Neural cell (in vitro differentiated cells): ENCODE measurements at regions not wholly inside any gene's neighbourhood (a gene's known extent, or its start where the extent isn't known, plus 50 kb on each side); places are given as distances from the start of the nearest gene placed in this dataset.

Experiments used
- H2AFZ ChIP-seq: fragments of 200-600, 300-800 bp; sonication (generic), shearing (Covaris generic); 2 replicates; pipeline ENCODE4 v1.6.0; 2014; ENCODE audit warnings: low read depth, mild to moderate bottlenecking, antibody characterized with exemption, low read length, moderate library complexity
- H3F3A ChIP-seq: fragments of 200-600 bp; shearing (Covaris generic); 2 replicates; pipeline ENCODE4 v1.6.1; 2016; ENCODE audit warnings: mild to moderate bottlenecking, moderate library complexity, mixed read lengths, antibody characterized with exemption, low read length; ENCODE audit not compliant: insufficient read depth, poor library complexity, severe bottlenecking
- H3K27ac ChIP-seq: fragments of 200-600, 300-800 bp; sonication (generic), shearing (Covaris generic); 2 replicates; pipeline ENCODE4 v1.5.1; 2014; ENCODE audit warnings: mild to moderate bottlenecking, low read length, moderate library complexity
- H3K27me3 ChIP-seq: fragments of 300-800, 200-600 bp; sonication (generic), shearing (Covaris generic); 2 replicates; pipeline ENCODE4 v1.6.0; 2014; ENCODE audit warnings: mild to moderate bottlenecking, low read depth, low read length, moderate library complexity; ENCODE audit not compliant: insufficient read depth
- H3K36me3 ChIP-seq: fragments of 300-800, 200-600 bp; sonication (generic), shearing (Covaris generic); 2 replicates; pipeline ENCODE4 v1.5.1; 2014; ENCODE audit warnings: mild to moderate bottlenecking, antibody characterized with exemption, low read length, moderate library complexity; ENCODE audit not compliant: insufficient read depth
- H3K4me2 ChIP-seq: fragments of 300-800, 200-600 bp; sonication (generic), shearing (Covaris generic); 2 replicates; pipeline ENCODE4 v1.6.0; 2014; ENCODE audit warnings: mild to moderate bottlenecking, low read length
- H3K4me3 ChIP-seq: fragments of 300-800, 200-600 bp; sonication (generic), shearing (Covaris generic); 2 replicates; pipeline ENCODE4 v1.5.1; 2014; ENCODE audit warnings: mild to moderate bottlenecking, low read length, moderate library complexity
- H3K79me2 ChIP-seq: fragments of 200-600 bp; shearing (Covaris generic); replicated peaks from 2 replicates; pipeline ENCODE4 v1.6.0; 2014; ENCODE audit warnings: mild to moderate bottlenecking, low read length, moderate library complexity; ENCODE audit not compliant: insufficient read depth
- H3K9ac ChIP-seq: fragments of 300-800, 200-600 bp; sonication (generic), shearing (Covaris generic); 2 replicates; pipeline ENCODE4 v1.6.1; 2016; ENCODE audit warnings: mild to moderate bottlenecking, low read length, mixed read lengths
- H3K9me2 ChIP-seq: fragments of 200-600 bp; shearing (Covaris generic); 2 replicates; pipeline ENCODE4 v1.6.1; 2016; ENCODE audit warnings: mild to moderate bottlenecking, low read length, mixed read lengths; ENCODE audit not compliant: insufficient read depth
- H3K9me3 ChIP-seq: fragments of 200-600, 300-800 bp; sonication (generic), shearing (Covaris generic); 2 replicates; pipeline ENCODE4 v1.6.1; 2016; ENCODE audit warnings: mild to moderate bottlenecking, mixed run types, low read length, moderate library complexity, mixed read lengths
- H4K20me1 ChIP-seq: fragments of 200-600 bp; shearing (Covaris generic); 2 replicates; pipeline ENCODE4 v1.6.1; 2016; ENCODE audit warnings: mild to moderate bottlenecking, mixed run types; ENCODE audit not compliant: insufficient read depth
- EP300 ChIP-seq: fragments of 450-650 bp; conservative IDR thresholded peaks from 2 replicates; pipeline ENCODE4 v1.6.1; 2014; ENCODE audit warnings: antibody characterized with exemption, mild to moderate bottlenecking, moderate library complexity; ENCODE audit not compliant: poor library complexity, severe bottlenecking
- EZH2 ChIP-seq: fragments of 200-600, 300-800 bp; shearing (Covaris generic), sonication (generic); IDR thresholded peaks from 2 replicates; pipeline ENCODE4 v1.6.1; 2014; ENCODE audit warnings: antibody characterized with exemption, low read length, borderline replicate concordance, mild to moderate bottlenecking; ENCODE audit not compliant: insufficient read depth, poor library complexity, severe bottlenecking
- MXI1 ChIP-seq: fragments of 450-650 bp; conservative IDR thresholded peaks from 2 replicates; pipeline ENCODE4 v1.6.1; 2014; ENCODE audit warnings: antibody characterized with exemption, mild to moderate bottlenecking; ENCODE audit not compliant: poor library complexity, severe bottlenecking
- POLR2AphosphoS5 ChIP-seq: IDR thresholded peaks from 2 replicates; pipeline ENCODE4 v1.6.1; 2012
- RAD21 ChIP-seq: fragments of 450-650 bp; conservative IDR thresholded peaks from 2 replicates; pipeline ENCODE4 v1.6.1; 2014; ENCODE audit warnings: antibody characterized with exemption, mild to moderate bottlenecking, moderate library complexity
- SMC3 ChIP-seq: fragments of 450-650 bp; conservative IDR thresholded peaks from 2 replicates; pipeline ENCODE4 v1.6.1; 2014; ENCODE audit warnings: antibody characterized with exemption, mild to moderate bottlenecking, moderate library complexity; ENCODE audit not compliant: poor library complexity
- TAF1 ChIP-seq: IDR thresholded peaks from 2 replicates; pipeline ENCODE4 v1.6.1; 2012; ENCODE audit warnings: low read depth
- TF ChIP-seq, protein P1 (sequence below): IDR thresholded peaks from 2 replicates; pipeline ENCODE4 v1.6.1; 2012; ENCODE audit warnings: borderline replicate concordance
- TF ChIP-seq, protein P2 (sequence below): fragments of 450-650 bp; IDR thresholded peaks from 2 replicates; pipeline ENCODE4 v1.5.1; 2014; ENCODE audit warnings: antibody characterized with exemption, mild to moderate bottlenecking, moderate library complexity; ENCODE audit not compliant: poor library complexity, severe bottlenecking

DNA sequence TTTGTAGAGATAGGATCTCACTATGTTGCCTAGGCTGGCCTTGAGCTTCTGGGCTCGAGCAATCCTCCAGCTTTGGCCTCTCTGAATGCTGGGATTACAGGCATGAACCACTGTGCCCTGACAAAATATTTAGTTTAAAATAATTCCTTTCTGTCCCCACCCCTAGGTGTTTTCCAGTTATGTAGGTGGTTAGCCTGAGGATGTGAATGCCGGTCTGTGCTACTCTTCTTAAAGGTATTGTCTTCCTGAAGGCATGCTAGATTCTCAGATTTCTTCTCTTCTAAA is 56.7 kb upstream of the BASP1 start:
- no peak overlapping the region for H3K4me3 ChIP-seq
- no peak overlapping the region for H2AFZ ChIP-seq
- no peaks in the 10 kb centered on the region for H3K27me3 ChIP-seq
- H3K9me3 ChIP-seq: no peaks in the 10 kb centered on the region
- H3K9me2 ChIP-seq: no peaks in the 10 kb centered on the region
- H3K4me2 ChIP-seq: no peak overlapping the region
- H3K27ac ChIP-seq: no peak overlapping the region
- H4K20me1 ChIP-seq: no peaks in the 10 kb centered on the region
- no peak for TF ChIP-seq SMC3
- no peak for TF ChIP-seq TAF1
- TF ChIP-seq, protein P1, sequence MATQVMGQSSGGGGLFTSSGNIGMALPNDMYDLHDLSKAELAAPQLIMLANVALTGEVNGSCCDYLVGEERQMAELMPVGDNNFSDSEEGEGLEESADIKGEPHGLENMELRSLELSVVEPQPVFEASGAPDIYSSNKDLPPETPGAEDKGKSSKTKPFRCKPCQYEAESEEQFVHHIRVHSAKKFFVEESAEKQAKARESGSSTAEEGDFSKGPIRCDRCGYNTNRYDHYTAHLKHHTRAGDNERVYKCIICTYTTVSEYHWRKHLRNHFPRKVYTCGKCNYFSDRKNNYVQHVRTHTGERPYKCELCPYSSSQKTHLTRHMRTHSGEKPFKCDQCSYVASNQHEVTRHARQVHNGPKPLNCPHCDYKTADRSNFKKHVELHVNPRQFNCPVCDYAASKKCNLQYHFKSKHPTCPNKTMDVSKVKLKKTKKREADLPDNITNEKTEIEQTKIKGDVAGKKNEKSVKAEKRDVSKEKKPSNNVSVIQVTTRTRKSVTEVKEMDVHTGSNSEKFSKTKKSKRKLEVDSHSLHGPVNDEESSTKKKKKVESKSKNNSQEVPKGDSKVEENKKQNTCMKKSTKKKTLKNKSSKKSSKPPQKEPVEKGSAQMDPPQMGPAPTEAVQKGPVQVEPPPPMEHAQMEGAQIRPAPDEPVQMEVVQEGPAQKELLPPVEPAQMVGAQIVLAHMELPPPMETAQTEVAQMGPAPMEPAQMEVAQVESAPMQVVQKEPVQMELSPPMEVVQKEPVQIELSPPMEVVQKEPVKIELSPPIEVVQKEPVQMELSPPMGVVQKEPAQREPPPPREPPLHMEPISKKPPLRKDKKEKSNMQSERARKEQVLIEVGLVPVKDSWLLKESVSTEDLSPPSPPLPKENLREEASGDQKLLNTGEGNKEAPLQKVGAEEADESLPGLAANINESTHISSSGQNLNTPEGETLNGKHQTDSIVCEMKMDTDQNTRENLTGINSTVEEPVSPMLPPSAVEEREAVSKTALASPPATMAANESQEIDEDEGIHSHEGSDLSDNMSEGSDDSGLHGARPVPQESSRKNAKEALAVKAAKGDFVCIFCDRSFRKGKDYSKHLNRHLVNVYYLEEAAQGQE: no peak
- TF ChIP-seq EZH2: no peak
- TF ChIP-seq RAD21: no peak
- TF ChIP-seq, protein P2, sequence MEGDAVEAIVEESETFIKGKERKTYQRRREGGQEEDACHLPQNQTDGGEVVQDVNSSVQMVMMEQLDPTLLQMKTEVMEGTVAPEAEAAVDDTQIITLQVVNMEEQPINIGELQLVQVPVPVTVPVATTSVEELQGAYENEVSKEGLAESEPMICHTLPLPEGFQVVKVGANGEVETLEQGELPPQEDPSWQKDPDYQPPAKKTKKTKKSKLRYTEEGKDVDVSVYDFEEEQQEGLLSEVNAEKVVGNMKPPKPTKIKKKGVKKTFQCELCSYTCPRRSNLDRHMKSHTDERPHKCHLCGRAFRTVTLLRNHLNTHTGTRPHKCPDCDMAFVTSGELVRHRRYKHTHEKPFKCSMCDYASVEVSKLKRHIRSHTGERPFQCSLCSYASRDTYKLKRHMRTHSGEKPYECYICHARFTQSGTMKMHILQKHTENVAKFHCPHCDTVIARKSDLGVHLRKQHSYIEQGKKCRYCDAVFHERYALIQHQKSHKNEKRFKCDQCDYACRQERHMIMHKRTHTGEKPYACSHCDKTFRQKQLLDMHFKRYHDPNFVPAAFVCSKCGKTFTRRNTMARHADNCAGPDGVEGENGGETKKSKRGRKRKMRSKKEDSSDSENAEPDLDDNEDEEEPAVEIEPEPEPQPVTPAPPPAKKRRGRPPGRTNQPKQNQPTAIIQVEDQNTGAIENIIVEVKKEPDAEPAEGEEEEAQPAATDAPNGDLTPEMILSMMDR: no peak
- TF ChIP-seq EP300: no peak
- TF ChIP-seq POLR2AphosphoS5: no peak
- TF ChIP-seq MXI1: no peak
- H3K79me2 ChIP-seq: no peaks in the 10 kb centered on the region
- H3K9ac ChIP-seq: no peak overlapping the region
- no peaks in the 10 kb centered on the region for H3F3A ChIP-seq
- peaks cover 5% of the 10 kb centered on the region for H3K36me3 ChIP-seq

DNA sequence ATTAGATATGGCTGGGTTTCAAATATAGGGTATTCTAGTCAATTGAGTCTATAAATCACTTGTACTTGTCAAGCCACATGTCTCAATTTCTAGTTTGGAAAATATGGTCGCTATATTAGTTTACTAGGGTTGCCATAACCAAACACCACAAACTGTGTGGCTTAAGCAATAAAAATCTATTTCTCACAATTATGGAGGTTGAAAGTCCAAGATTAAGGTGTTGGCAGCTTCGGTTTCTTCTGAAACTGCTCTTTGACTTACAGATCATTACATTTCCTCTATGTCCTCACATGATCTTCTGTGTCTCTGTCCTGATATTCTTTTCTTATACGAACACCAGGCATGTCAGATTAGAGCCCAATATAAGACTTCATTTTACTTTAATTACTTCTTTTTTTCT is 55.8 kb upstream of the BASP1 start:
- TF ChIP-seq POLR2AphosphoS5: no peak
- no peak for TF ChIP-seq EZH2
- Histone ChIP-seq H3K9me3 (no peaks in the 10 kb centered on the region), H3K9me2 (no peaks in the 10 kb centered on the region), H4K20me1 (no peaks in the 10 kb centered on the region), H3K36me3 (peaks cover 5% of the 10 kb centered on the region), H2AFZ (no peak overlapping the region), H3K4me3 (no peak overlapping the region), H3K27ac (no peak overlapping the region), H3K79me2 (no peaks in the 10 kb centered on the region), H3F3A (no peaks in the 10 kb centered on the region), H3K27me3 (no peaks in the 10 kb centered on the region), H3K4me2 (no peak overlapping the region), H3K9ac (no peak overlapping the region)

DNA sequence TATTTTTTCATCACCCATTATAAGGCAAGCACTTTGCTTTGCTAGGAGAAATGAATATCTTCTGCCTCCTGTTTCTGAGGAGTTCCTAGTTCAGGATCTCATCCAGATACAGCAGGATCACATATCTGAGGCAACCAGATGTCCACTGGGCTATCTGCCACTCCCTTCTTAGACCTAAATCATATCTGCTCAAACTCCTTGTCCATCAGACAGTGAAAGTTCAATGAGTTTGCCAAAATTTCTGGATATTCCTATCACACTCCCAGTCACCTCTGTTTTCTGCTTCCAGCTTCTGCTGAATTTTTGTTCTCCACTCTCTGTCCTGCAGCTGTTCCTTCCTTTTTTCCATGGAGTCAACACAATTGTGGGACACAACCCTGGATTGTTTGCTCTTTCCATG is 54.2 kb upstream of the BASP1 start:
- H3K27me3 ChIP-seq: no peaks in the 10 kb centered on the region
- H3F3A ChIP-seq: no peaks in the 10 kb centered on the region
- H3K36me3 ChIP-seq: peaks cover 2% of the 10 kb centered on the region
- no peak overlapping the region for H2AFZ ChIP-seq
- H3K9me2 ChIP-seq: no peaks in the 10 kb centered on the region
- H3K27ac ChIP-seq: no peak overlapping the region
- H3K9ac ChIP-seq: no peak overlapping the region
- no peak overlapping the region for H3K4me3 ChIP-seq
- no peaks in the 10 kb centered on the region for H3K9me3 ChIP-seq
- H3K4me2 ChIP-seq: no peak overlapping the region
- TF ChIP-seq TAF1 (no peak), SMC3 (no peak), RAD21 (no peak), MXI1 (no peak), POLR2AphosphoS5 (no peak), EP300 (no peak), EZH2 (no peak)
- TF ChIP-seq, protein P1: no peak
- TF ChIP-seq, protein P2: no peak
- no peaks in the 10 kb centered on the region for H3K79me2 ChIP-seq
- H4K20me1 ChIP-seq: no peaks in the 10 kb centered on the region
